ENCODE measurements at regions not wholly inside any gene's neighbourhood (a gene's known extent, or its start where the extent isn't known, plus 50 kb on each side); places are given as distances from the start of the nearest gene placed in this dataset.
"Not testable (repeated sequence)": the region's sequence is repeated elsewhere in the genome, so short reads cannot be mapped to it uniquely, and the experiment has no call there.

DNA sequence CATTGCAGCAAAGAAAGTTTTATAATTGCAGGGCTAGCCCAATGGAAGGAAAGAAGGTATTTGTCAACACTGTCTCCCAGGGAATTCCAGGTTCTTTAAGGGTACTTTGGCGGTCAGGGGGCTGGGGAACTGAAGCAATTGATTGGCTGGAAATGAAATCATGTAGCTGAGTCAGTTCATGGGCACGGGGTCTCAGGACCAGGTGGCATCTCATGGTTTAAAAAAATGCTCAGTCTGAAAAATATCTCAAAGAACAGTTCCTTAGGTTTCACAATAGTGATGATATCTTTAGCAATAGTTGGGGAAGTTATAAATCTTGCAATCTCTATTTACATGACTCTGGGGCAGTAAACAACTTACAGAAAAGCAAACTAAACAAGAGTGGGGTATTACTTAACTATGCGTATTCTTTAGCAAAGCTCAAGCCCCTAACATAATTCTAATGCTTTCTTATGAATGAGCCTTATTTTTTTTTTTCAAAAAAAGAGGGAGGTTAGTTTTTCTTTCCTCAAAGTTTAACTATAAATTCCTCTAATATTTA is 376.9 kb upstream of the NRG3 start:
- POLR2A ChIA-PET = no interaction called here
- TF ChIP-seq, protein P1, sequence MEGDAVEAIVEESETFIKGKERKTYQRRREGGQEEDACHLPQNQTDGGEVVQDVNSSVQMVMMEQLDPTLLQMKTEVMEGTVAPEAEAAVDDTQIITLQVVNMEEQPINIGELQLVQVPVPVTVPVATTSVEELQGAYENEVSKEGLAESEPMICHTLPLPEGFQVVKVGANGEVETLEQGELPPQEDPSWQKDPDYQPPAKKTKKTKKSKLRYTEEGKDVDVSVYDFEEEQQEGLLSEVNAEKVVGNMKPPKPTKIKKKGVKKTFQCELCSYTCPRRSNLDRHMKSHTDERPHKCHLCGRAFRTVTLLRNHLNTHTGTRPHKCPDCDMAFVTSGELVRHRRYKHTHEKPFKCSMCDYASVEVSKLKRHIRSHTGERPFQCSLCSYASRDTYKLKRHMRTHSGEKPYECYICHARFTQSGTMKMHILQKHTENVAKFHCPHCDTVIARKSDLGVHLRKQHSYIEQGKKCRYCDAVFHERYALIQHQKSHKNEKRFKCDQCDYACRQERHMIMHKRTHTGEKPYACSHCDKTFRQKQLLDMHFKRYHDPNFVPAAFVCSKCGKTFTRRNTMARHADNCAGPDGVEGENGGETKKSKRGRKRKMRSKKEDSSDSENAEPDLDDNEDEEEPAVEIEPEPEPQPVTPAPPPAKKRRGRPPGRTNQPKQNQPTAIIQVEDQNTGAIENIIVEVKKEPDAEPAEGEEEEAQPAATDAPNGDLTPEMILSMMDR (IDR thresholded peaks at IDR 0.05; ENCODE audit: control extremely low read depth, extremely low read depth, low read depth, missing control alignments) = no peak
- CTCF ChIA-PET = no interaction called here

DNA sequence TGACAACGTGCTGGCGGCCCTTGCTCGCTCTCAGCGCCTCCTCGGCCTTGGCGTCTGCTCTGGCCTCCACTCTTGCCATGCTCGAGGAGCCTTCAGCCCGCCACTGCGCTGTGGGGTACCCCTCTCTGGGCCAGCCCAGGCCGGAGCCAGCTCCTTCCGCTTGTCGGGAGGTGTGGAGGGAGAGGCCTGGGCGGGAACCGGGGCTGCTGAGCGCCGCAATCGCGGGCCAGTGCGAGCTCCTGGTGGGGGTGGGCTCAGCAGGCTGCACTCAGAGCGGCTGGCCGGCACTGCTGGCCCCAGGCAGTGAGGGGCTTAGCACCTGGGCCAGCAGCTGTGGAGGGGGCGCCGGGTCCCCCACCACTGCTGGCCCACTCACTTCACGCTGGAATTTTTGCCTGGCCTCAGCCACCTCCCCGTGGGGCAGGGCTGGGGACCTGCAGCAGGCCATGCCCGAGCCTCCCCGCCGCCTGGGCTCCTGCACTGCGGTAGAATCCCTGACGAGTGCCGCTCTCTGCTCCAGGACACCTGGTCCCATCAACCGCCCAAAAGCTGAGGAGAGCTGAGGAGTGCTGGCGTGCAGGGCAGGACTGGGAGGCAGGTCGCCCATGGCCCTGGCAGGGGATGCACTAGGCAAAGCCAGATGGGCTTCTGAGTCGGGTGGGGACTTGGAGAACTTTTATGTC is 372.2 kb upstream of the NRG3 start:
- POLR2A ChIA-PET = no interaction called here
- CTCF ChIA-PET = no interaction called here

More for the DNA sequence above, 376.9 kb upstream of the NRG3 start:
- DNase-seq (ENCODE audit: extremely low spot score) = no peak

DNA sequence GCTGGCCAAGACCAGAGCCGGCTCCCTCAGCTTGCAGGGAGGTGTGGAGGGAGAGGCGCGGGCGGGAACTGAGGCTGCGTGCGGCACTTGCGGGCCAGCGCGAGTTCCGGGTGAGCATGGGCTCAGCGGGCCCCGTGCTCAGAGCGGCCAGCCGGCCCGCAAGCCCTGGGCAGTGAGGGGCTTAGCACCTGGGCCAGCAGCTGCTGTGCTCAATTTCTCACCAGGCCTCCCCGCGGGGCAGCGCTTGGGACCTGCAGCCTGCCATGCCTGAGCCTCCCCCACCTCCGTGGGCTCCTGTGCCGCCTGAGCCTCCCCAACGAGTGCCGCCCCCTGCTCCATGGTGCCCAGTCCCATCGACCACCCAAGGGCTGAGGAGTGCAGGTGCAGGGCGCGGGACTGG is 369.2 kb upstream of the NRG3 start:
- DNase-seq (ENCODE audit: extremely low spot score); POLR2A ChIA-PET; CTCF ChIA-PET: not testable (repeated sequence)

More for the DNA sequence above, 372.2 kb upstream of the NRG3 start:
- TF ChIP-seq, protein P1 (IDR thresholded peaks at IDR 0.05; ENCODE audit: control extremely low read depth, extremely low read depth, low read depth, missing control alignments) = no peak
- DNase-seq (ENCODE audit: extremely low spot score) = no peak

DNA sequence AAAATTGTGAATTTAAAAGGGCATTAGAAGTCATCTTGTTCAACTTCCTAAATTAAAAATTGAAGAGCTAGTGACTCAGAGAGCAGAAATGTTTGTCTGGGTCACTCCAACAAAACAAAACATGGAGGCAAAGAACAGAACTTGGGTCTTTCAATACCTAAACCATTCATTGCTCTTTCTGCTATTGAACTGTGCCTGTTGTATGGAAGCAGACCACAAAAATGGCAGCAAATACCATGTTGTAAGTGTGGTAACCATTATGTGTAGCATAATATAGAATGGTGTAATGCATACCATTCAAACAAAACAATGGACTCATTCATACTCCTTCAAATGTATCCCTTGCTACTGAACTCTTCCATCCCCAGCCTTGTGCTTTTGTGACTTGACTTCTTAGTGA is 360.2 kb upstream of the NRG3 start:
- no peak for DNase-seq (ENCODE audit: extremely low spot score)
- TF ChIP-seq, protein P1 (IDR thresholded peaks at IDR 0.05; ENCODE audit: control extremely low read depth, extremely low read depth, low read depth, missing control alignments) = no peak
- ChIA-PET POLR2A (no interaction called here), CTCF (interaction anchor here (0.8 kb wide), 1 partner anchor 9 kb away, joined by 3 read pairs; no protein-coding TSS in a partner anchor)

DNA sequence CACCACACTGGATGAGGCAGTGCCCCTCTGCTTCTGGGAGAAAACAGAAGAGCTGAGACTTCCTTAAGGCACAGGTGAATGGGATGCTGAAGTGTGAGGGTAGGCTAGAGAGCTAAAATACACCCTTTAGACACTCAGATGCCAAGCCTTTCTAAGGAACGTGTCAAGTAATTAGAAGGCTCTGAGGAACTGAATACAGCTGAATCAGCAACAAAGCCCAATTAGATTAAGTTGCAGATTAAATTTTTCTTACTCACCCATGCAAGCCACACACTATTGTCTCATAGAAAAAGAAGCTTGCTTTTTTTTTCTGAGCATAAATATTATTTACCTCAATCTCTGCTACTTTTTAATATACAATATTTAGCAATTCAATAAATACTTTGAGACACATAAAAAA is 354.3 kb upstream of the NRG3 start:
- TF ChIP-seq, protein P1 (IDR thresholded peaks at IDR 0.05; ENCODE audit: control extremely low read depth, extremely low read depth, low read depth, missing control alignments) = no peak
- POLR2A ChIA-PET = no interaction called here
- CTCF ChIA-PET = interaction anchor here (1.4 kb wide), 1 partner anchor 9 kb away, joined by 4 read pairs; no protein-coding TSS in a partner anchor
- DNase-seq (ENCODE audit: extremely low spot score) = no peak

DNA sequence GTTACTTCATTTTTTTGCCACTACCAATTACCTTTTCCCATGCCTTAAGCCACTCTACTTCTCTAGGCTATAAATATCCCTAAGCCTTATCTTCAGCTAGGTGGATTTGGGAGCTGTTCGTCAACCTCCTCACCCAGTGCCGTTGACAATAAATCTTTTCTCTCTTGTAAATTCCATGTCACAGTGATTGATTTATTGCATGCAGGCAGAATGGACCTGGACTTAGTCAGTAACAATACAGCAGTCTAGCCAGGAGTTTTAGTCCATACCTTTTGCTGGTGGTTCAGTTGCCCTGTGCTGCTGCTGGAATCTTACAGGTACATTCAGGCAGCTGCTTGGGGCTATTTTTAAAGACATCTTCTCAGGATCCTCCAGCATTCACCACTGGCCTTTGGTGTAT is 350.5 kb upstream of the NRG3 start:
- POLR2A ChIA-PET = no interaction called here
- DNase-seq (ENCODE audit: extremely low spot score) = no peak
- CTCF ChIA-PET = no interaction called here
- TF ChIP-seq, protein P1 (IDR thresholded peaks at IDR 0.05; ENCODE audit: control extremely low read depth, extremely low read depth, low read depth, missing control alignments) = no peak

DNA sequence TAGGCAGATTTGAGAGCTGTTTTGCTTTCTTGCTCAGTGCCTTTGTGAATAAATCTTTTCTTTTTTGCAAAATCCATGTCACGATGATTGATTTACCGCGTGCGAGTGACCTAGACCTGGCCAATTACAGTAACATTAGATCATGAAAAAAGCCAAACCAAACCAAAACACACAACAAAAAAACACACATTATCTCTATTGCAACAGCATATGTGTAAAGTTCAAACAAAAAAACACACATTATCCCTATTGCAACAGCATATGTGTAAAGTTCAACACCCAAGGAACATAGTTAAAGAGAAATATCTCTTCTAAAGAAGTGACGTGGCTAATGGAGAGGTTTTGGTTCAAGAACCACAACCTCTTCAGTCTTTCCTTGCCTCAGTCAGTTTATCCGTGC is 342.6 kb upstream of the NRG3 start:
- TF ChIP-seq, protein P1 (IDR thresholded peaks at IDR 0.05; ENCODE audit: control extremely low read depth, extremely low read depth, low read depth, missing control alignments) = no peak
- DNase-seq (ENCODE audit: extremely low spot score) = no peak
- ChIA-PET POLR2A (no interaction called here), CTCF (no interaction called here)

All from GM10248 (cell line).